Sigmoid colon (tissue), 6 donors: ENCODE measurements at regions not wholly inside any gene's neighbourhood (a gene's known extent, or its start where the extent isn't known, plus 50 kb on each side); places are given as distances from the start of the nearest gene placed in this dataset.
A peak's percentile ranks its signal among the peaks of the same experiment; 100 is the strongest.

Source experiments
- DNase-seq: peaks from one replicate; pipeline ENCODE4 v3.0.0-alpha.2; 2019
- H3K27ac ChIP-seq, 4 donors: fragments of 200-600 bp; sonication (generic); one replicate each; pipeline ENCODE4 v1.5.1; 2016 to 2019; ENCODE audit warnings: mild to moderate bottlenecking in 1 of 4
- H3K27me3 ChIP-seq, 3 donors: fragments of 200-600 bp; sonication (generic); one replicate each; pipeline ENCODE4 v1.5.1; 2019; ENCODE audit warnings: mild to moderate bottlenecking in 1 of 3
- H3K36me3 ChIP-seq, 4 donors: fragments of 200-600 bp; sonication (generic); one replicate each; pipeline ENCODE4 v1.5.1; 2016 to 2019
- H3K4me1 ChIP-seq, 4 donors: fragments of 200-600 bp; sonication (generic); one replicate each; pipeline ENCODE4 v1.5.1; 2017 to 2019
- H3K4me3 ChIP-seq, 4 donors: fragments of 200-600 bp; sonication (generic); one replicate each; pipeline ENCODE4 v1.5.1; 2017 to 2019; ENCODE audit warnings: mild to moderate bottlenecking in 2 of 4, moderate library complexity in 1 of 4
- H3K9me3 ChIP-seq, 4 donors: fragments of 200-600 bp in 3 of 4; sonication (generic) in 3 of 4; one replicate each; pipeline versions ENCODE4 v1.5.1 to v1.6.1; 2013 to 2019
- EP300 ChIP-seq, 4 donors: sonication (generic); formaldehyde crosslinking; IDR thresholded peaks; one replicate each; pipeline ENCODE4 v1.6.1; 2017; ENCODE audit warnings: antibody characterized with exemption in 4 of 4
- POLR2A ChIP-seq, 2 donors: fragments of 450-650 bp; IDR thresholded peaks; one replicate each; pipeline ENCODE4 v1.6.1; 2016; ENCODE audit warnings: antibody characterized with exemption in 2 of 2, mild to moderate bottlenecking in 2 of 2, moderate library complexity in 2 of 2
- POLR2AphosphoS5 ChIP-seq, 4 donors: sonication (generic); formaldehyde crosslinking; IDR thresholded peaks; one replicate each; pipeline ENCODE4 v1.6.1; 2017; ENCODE audit warnings: antibody characterized with exemption in 4 of 4
- WGBS, 2 donors: extraction: QIAGEN DNeasy Blood & Tissue Kit; methylation state at CpG; one replicate each; pipeline ENCODE4 v1.1.7; 2013; 5-methylcytosine and 5-hydroxymethylcytosine counted together
- intact Hi-C: fragments of 100-400 bp; cut with DNase I; formaldehyde crosslinking; loops from one replicate; pipeline ENCODE4 v1.15.1; 2023
- TF ChIP-seq, protein P1 (sequence below), 4 experiments: fragments of 450-650 bp in 3 of 4; fragments of 200-600 bp in 1 of 4; IDR thresholded peaks; one replicate each; pipeline ENCODE4 v1.5.1; 2016 to 2019; ENCODE audit warnings: antibody characterized with exemption in 4 of 4, mild to moderate bottlenecking in 3 of 4, moderate library complexity in 2 of 4
- donor health status: healthy with polysubstance abuse.
- donor health status: healthy.

DNA sequence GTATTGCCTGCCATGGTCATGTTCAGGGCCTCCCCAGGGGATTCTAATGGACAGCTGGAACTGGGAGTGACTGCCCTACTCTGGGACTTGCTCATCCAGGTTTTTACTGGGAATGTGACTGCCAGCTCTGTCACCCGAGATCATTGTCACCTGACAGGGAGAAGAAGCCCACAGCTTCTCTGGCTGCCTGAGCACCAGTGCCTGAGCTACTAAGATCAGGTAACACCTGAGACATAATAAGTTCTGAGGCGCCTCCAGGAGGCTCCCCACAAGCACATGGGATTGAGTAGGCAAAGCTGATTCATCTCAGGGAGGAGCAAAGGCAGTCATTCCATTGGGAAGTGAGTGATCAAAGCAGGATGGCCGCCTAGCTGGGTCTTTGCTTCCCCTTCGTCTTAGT, 84.2 kb upstream of the GALNT18 start:
- Histone ChIP-seq H3K36me3 (no peaks in the 10 kb centered on the region), H3K27me3 (no peaks in the 10 kb centered on the region), H3K4me1 (peaks cover 0 to 4% (median 0%) of the 10 kb centered on the region in 4 donors), H3K4me3 (no peak overlapping the region), H3K27ac (no peak overlapping the region), H3K9me3 (no peaks in the 10 kb centered on the region)
- WGBS, 2 donors: 74 to 75% methylated on average over 4 of the region's 4 CpGs
- intact Hi-C loops: no loop called here
- peak; percentile 52 for DNase-seq
- no peak for TF ChIP-seq EP300 (IDR thresholded peaks at IDR 0.05)
- no peak for TF ChIP-seq POLR2AphosphoS5 (IDR thresholded peaks at IDR 0.05)
- TF ChIP-seq, protein P1, sequence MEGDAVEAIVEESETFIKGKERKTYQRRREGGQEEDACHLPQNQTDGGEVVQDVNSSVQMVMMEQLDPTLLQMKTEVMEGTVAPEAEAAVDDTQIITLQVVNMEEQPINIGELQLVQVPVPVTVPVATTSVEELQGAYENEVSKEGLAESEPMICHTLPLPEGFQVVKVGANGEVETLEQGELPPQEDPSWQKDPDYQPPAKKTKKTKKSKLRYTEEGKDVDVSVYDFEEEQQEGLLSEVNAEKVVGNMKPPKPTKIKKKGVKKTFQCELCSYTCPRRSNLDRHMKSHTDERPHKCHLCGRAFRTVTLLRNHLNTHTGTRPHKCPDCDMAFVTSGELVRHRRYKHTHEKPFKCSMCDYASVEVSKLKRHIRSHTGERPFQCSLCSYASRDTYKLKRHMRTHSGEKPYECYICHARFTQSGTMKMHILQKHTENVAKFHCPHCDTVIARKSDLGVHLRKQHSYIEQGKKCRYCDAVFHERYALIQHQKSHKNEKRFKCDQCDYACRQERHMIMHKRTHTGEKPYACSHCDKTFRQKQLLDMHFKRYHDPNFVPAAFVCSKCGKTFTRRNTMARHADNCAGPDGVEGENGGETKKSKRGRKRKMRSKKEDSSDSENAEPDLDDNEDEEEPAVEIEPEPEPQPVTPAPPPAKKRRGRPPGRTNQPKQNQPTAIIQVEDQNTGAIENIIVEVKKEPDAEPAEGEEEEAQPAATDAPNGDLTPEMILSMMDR (IDR thresholded peaks at IDR 0.05): no peak

DNA sequence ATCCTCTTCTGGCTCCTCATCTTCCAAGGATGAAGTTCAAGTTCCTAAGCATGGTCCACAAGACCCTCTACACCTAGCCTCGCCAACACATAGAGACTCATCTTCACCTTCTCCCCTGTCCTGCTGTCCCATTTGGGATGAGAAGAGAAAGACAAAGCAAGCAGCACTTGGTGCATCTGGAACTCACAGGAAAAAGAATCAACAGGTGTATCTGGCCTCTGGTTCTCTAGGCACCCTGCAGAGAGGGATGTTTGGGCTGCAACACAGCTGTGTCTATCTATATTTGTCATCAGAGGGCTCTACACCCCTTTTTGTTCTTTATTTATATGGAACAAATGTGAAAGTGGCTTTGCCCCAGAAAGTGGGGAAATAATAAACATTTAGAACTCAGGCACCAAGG, 82.1 kb upstream of the GALNT18 start:
- H3K27ac ChIP-seq: no peak overlapping the region
- 85 to 88% methylated on average over 1 of the region's 1 CpG for WGBS, 2 donors
- TF ChIP-seq POLR2AphosphoS5 (IDR thresholded peaks at IDR 0.05) (no peak), POLR2A (IDR thresholded peaks at IDR 0.05) (no peak), EP300 (IDR thresholded peaks at IDR 0.05) (no peak)
- TF ChIP-seq, protein P1 (IDR thresholded peaks at IDR 0.05): no peak
- DNase-seq: no peak
- H3K4me1 ChIP-seq: peaks cover 0 to 17% (median 6%) of the 10 kb centered on the region in 4 donors
- intact Hi-C loops: no loop called here
- H3K4me3 ChIP-seq: no peak overlapping the region
- H3K9me3 ChIP-seq: no peaks in the 10 kb centered on the region
- no peaks in the 10 kb centered on the region for H3K36me3 ChIP-seq
- no peaks in the 10 kb centered on the region for H3K27me3 ChIP-seq

DNA sequence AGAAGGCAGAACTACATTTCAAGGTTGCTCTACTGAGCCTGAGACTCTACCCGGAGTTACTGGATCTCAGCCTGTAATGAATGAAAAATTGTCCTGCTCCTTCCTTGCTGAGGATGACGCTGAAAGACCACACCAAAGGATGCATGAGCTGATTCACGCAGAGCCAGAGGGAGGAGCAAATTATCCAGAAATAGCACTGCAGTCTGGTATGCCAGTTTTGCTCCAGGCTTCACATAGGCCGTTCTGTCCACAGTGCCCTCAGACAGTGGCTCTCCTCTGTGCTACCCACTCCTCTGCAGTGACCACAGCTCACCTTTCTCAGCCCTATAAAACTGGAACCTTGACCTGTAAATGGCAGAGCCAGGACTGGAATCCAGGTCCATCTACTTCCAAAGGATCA, 79.3 kb upstream of the GALNT18 start:
- Histone ChIP-seq H3K27me3 (no peaks in the 10 kb centered on the region), H3K4me3 (no peak overlapping the region), H3K9me3 (no peaks in the 10 kb centered on the region), H3K36me3 (no peaks in the 10 kb centered on the region), H3K4me1 (peaks cover 0 to 17% (median 6%) of the 10 kb centered on the region in 4 donors), H3K27ac (peak overlapping the region in 1 of 4 donors; percentile 35)
- DNase-seq: no peak
- intact Hi-C loops: no loop called here
- TF ChIP-seq POLR2A (IDR thresholded peaks at IDR 0.05) (no peak), POLR2AphosphoS5 (IDR thresholded peaks at IDR 0.05) (no peak), EP300 (IDR thresholded peaks at IDR 0.05) (no peak)
- TF ChIP-seq, protein P1 (IDR thresholded peaks at IDR 0.05): no peak
- WGBS, 2 donors: 73 to 75% methylated on average over 4 of the region's 4 CpGs

DNA sequence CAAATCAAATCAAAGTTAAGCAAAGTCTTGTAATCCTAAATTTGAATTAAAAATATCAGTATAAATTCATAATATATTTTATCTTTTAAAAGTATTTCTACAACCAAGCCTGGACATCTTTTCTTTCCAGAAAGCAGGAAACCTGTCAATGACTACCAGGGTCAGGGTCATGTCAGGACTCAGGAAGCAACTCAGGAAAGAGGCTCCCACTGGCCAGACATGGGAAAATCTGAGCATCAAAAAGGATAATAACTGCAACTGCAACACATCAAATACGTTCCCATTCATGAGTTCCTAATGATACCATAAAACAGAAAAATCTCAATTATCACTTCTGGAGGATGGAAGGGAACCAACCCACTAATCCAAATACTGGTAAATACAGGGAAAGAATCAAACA, 76.0 kb upstream of the GALNT18 start:
- Histone ChIP-seq H3K27ac (no peak overlapping the region), H3K36me3 (no peaks in the 10 kb centered on the region), H3K9me3 (no peaks in the 10 kb centered on the region), H3K4me3 (no peak overlapping the region), H3K4me1 (peaks cover 0 to 17% (median 6%) of the 10 kb centered on the region in 4 donors), H3K27me3 (no peaks in the 10 kb centered on the region)
- TF ChIP-seq POLR2A (IDR thresholded peaks at IDR 0.05): no peak
- TF ChIP-seq EP300 (IDR thresholded peaks at IDR 0.05): no peak
- TF ChIP-seq, protein P1 (IDR thresholded peaks at IDR 0.05): no peak
- no peak for TF ChIP-seq POLR2AphosphoS5 (IDR thresholded peaks at IDR 0.05)
- WGBS, 2 donors: 66 to 78% methylated on average over 1 of the region's 1 CpG
- intact Hi-C loops: no loop called here
- no peak for DNase-seq
